ENCODE measurements at regions not wholly inside any gene's neighbourhood (a gene's known extent, or its start where the extent isn't known, plus 50 kb on each side); places are given as distances from the start of the nearest gene placed in this dataset.

DNA sequence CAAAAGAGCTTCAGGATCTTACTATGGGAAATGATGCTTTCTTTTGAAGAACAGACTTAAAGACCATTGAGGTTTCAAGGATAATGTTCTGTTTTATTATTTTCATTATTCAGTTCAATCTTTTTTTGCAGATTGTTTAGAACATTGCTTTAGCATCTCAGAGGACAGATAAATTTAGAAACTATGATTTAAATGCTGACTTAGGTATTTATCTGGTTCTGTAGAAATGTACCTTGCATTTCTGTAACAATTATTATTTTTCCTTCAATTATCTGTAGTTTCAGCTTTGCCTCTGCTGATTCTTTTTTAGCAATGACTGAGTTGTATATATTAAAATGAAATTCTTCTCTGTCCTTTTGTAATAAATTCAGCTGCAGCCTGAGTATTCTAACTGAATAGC, 205.4 kb upstream of the PCSK2 start:
- intact Hi-C loops (cut with DNase I): no loop called here
- Histone ChIP-seq H3K27me3 (no peaks in the 10 kb centered on the region), H3K36me3 (no peaks in the 10 kb centered on the region), H3K4me1 (no peaks in the 10 kb centered on the region), H3K4me3 (no peak overlapping the region), H3K9me3 (no peaks in the 10 kb centered on the region), H3K27ac (no peak overlapping the region)
- no peak for ATAC-seq
- DNase-seq: no peak
- TF ChIP-seq POLR2A (IDR thresholded peaks at IDR 0.05): no peak

DNA sequence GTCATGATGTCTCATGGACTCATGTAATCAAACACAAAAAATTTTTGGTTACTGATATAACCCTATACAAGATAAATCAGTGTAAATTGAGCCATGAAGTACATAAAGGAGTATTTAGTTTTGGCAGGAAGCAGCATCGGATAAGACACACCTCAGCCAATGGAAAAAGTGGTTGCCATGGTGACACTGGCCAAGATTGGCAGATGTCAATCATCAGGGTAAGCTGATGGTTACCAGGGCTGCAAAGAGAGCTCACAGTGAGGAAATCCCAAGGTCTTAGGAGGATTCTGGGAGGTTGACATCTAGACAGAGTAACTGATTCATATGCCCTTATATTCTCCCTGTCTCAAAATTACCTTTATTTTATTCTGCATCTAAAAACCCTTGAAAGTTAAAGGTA, 203.8 kb upstream of the PCSK2 start:
- H3K4me3 ChIP-seq: no peak overlapping the region
- H3K27me3 ChIP-seq: no peaks in the 10 kb centered on the region
- no peaks in the 10 kb centered on the region for H3K36me3 ChIP-seq
- WGBS (ENCODE audit: insufficient coverage, low coverage, low lambda C conversion rate, missing lambda C conversion rate): 38% methylated on average over 1 of the region's 1 CpG
- no peak overlapping the region for H3K27ac ChIP-seq
- H3K9me3 ChIP-seq: no peaks in the 10 kb centered on the region
- no peak for ATAC-seq
- no peak for TF ChIP-seq POLR2A (IDR thresholded peaks at IDR 0.05)
- TF ChIP-seq, protein P1, sequence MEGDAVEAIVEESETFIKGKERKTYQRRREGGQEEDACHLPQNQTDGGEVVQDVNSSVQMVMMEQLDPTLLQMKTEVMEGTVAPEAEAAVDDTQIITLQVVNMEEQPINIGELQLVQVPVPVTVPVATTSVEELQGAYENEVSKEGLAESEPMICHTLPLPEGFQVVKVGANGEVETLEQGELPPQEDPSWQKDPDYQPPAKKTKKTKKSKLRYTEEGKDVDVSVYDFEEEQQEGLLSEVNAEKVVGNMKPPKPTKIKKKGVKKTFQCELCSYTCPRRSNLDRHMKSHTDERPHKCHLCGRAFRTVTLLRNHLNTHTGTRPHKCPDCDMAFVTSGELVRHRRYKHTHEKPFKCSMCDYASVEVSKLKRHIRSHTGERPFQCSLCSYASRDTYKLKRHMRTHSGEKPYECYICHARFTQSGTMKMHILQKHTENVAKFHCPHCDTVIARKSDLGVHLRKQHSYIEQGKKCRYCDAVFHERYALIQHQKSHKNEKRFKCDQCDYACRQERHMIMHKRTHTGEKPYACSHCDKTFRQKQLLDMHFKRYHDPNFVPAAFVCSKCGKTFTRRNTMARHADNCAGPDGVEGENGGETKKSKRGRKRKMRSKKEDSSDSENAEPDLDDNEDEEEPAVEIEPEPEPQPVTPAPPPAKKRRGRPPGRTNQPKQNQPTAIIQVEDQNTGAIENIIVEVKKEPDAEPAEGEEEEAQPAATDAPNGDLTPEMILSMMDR (IDR thresholded peaks at IDR 0.05): no peak
- intact Hi-C loops (cut with DNase I): no loop called here
- H3K4me1 ChIP-seq: no peaks in the 10 kb centered on the region
- DNase-seq: no peak

DNA sequence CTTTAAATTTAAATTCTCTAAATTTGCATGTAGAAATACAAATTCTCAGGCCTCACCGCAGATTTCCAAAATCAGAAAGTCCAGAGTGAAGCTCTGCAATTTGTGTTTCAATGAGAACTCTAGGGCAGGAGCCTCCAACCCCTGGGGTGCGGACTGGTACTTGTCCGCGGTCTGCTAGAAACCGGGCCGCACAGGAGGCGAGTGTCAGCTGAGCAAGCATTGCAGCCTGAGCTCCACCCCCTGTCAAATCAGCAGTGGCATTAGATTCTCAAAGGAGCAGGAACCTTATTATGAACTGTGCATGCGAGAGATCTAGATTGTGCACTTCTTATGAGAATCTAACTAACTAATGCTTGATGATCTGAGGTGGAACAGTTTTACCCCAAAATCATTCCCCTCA, 203.0 kb upstream of the PCSK2 start:
- no peak for ATAC-seq
- WGBS (ENCODE audit: insufficient coverage, low coverage, low lambda C conversion rate, missing lambda C conversion rate): 10% methylated on average over 6 of the region's 8 CpGs

DNA sequence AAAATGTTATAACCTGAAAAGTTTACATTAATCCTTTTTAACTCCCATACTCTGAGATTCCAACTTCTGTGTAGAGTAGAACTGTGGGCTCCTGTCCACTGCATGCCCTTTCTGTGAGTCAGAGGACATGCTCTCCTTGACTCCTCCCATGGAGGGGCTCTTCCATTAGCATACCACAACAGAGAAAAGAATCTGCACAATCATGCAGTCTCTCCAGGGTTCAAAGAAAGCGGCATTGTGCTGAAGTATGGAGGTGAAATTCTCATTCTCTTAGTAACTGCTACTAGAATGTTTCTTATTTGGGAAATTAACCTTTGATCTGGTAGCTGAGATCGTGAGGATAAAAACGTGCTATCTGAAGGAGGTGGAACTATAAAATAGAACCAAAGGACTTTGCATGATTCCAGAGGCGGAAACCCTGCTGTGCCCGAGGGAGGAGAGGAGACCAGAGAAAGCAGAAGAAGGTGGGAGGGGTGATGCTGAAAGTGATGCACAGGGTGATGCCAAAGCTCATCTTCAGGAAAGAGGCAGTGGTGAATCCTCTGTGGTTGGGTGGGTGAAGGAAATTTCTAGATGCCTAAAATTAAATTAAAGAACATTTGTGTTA, 202.2 kb upstream of the PCSK2 start:
- Histone ChIP-seq H3K36me3 (no peaks in the 10 kb centered on the region), H3K27me3 (no peaks in the 10 kb centered on the region), H3K27ac (no peak overlapping the region), H3K9me3 (no peaks in the 10 kb centered on the region), H3K4me3 (no peak overlapping the region), H3K4me1 (no peaks in the 10 kb centered on the region)
- 26% methylated on average over 5 of the region's 5 CpGs for WGBS (ENCODE audit: insufficient coverage, low coverage, low lambda C conversion rate, missing lambda C conversion rate)
- DNase-seq (no peak), ATAC-seq (no peak)
- intact Hi-C loops (cut with DNase I): no loop called here
- TF ChIP-seq, protein P1 (IDR thresholded peaks at IDR 0.05): no peak
- TF ChIP-seq POLR2A (IDR thresholded peaks at IDR 0.05): no peak

More for the DNA sequence above, 203.0 kb upstream of the PCSK2 start:
- Histone ChIP-seq H3K36me3 (no peaks in the 10 kb centered on the region), H3K9me3 (no peaks in the 10 kb centered on the region), H3K27me3 (no peaks in the 10 kb centered on the region), H3K4me3 (no peak overlapping the region), H3K27ac (no peak overlapping the region), H3K4me1 (no peaks in the 10 kb centered on the region)
- DNase-seq: no peak
- TF ChIP-seq, protein P1 (IDR thresholded peaks at IDR 0.05): no peak
- no peak for TF ChIP-seq POLR2A (IDR thresholded peaks at IDR 0.05)
- intact Hi-C loops (cut with DNase I): no loop called here

DNA sequence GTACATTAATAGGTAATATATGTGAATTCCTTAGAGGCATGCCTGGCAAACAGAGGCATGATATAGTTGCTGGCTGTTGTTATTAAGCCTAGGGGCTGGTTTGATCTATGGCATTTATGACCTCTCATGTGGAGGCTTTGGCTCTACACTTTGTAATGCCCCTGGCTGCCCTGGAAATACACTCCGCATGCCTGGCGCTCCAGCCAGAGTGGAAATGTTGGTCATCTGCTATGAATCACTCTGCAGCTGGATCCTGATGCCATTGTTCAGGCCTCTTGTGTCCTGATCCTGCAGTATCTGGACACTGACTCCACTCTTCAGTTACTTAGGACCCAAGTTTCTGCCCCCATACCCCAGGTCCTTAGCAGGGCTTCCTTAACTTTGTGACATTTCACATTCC, 200.5 kb upstream of the PCSK2 start:
- 100% methylated on average over 1 of the region's 2 CpGs for WGBS (ENCODE audit: insufficient coverage, low coverage, low lambda C conversion rate, missing lambda C conversion rate)

More for the DNA sequence above, 200.5 kb upstream of the PCSK2 start:
- intact Hi-C loops (cut with DNase I): no loop called here
- Histone ChIP-seq H3K36me3 (no peaks in the 10 kb centered on the region), H3K27ac (no peak overlapping the region), H3K4me1 (no peaks in the 10 kb centered on the region), H3K9me3 (no peaks in the 10 kb centered on the region), H3K4me3 (no peak overlapping the region), H3K27me3 (no peaks in the 10 kb centered on the region)
- DNase-seq (no peak), ATAC-seq (no peak)
- TF ChIP-seq, protein P1 (IDR thresholded peaks at IDR 0.05): no peak
- TF ChIP-seq POLR2A (IDR thresholded peaks at IDR 0.05): no peak
